Mucosa of gallbladder (tissue), 1 donor: ENCODE measurements at regions not wholly inside any gene's neighbourhood (a gene's known extent, or its start where the extent isn't known, plus 50 kb on each side); places are given as distances from the start of the nearest gene placed in this dataset.
"Not testable (repeated sequence)": the region's sequence is repeated elsewhere in the genome, so short reads cannot be mapped to it uniquely, and the experiment has no call there.

Experiments used
- DNase-seq: peaks from one replicate; pipeline ENCODE4 v3.0.0-alpha.2; 2020; ENCODE audit warnings: low spot score
- donor health status: DM: no; HTN: no; CAD: no.

DNA sequence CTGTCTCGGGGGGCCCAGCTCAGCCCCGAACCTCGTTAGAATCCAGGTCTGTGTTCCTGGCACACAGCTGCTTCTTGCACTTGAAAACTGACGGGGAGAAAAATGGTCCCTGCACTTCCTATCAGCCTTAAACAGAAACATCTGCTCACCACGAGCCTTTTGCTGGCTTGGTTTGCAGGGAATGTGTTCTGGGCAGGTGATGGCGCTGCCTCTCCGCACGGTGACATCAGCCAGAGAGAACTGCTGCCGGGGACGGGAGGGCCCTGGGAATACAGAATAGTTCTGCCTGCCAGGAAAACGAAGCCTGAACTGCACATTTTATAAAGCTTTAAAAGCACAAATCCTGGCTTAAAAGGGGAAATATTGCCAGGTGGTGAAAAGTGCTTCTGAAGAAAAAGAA is 622.5 kb downstream of the TYW1 start:
- DNase-seq, result peak; percentile 12

- DNase-seq, result no peak
Observed at GRCh38 chr7:67620216-67620933, 623.7 kb downstream of the TYW1 start.

- DNase-seq, result no peak
Observed at GRCh38 chr7:67621704-67622103, 625.1 kb downstream of the TYW1 start.

- peak; percentile 67 for DNase-seq
Observed at GRCh38 chr7:67625257-67625737, 628.7 kb downstream of the TYW1 start.

GRCh38 chr7:67631476-67631875 is 634.8 kb downstream of the TYW1 start:
- no peak for DNase-seq

GRCh38 chr7:67635271-67635670 is 638.6 kb downstream of the TYW1 start:
- DNase-seq, result no peak

DNA sequence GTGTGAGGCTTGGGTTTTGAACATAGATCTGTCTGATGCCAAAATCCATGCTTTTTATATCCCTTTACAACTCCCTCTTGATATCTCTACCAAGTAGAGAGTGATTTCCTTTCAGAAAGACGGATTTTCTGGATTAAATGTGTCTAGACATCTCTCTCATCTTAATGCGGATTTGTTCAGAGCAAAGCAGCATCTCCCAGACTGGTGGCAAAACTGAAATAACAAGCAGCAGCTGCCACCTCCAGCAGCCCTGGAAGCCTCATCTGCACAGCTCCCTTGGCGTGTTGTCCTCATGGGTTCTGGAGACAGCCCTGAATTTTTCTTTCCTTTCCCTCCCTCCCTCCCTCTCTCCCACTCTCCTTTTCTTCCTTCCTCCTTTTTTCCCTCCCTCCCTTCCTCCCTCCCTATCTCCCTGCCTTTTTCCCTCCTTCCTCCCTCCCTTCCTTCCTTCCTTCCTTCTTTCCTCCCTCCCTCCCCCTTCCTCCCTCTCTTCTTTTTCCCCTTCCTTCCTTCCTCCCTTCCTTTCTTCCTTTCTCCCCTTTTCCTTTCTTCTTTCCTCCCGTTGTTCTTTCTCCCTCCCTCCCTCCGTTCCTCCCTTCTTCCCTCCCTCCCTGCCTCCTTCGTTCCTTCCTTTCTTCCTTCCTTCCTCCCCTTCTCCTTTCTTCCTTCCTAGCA is 639.9 kb downstream of the TYW1 start:
- DNase-seq, result no peak

- no peak for DNase-seq
Observed at GRCh38 chr7:67637023-67637358, 640.4 kb downstream of the TYW1 start.

DNA sequence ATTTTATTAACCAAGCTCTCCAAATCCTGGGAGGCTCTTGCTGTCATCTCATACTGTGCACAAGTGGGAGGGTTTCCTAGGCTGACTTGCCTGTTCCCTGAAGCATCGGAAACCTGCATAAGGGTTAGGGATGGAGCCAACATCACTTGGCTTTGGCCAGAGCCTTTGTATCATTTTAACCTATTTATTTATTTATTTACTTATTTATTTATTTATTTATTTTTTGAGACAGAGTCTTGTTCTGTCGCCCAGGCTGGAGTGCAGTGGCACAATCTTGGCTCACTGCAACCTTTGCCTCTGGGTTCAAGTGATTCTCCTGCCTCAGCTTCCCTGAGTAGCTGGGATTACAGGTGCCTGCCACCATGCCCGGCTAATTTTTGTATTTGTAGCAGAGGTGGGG is 645.9 kb downstream of the TYW1 start:
- not testable (repeated sequence) for DNase-seq

DNA sequence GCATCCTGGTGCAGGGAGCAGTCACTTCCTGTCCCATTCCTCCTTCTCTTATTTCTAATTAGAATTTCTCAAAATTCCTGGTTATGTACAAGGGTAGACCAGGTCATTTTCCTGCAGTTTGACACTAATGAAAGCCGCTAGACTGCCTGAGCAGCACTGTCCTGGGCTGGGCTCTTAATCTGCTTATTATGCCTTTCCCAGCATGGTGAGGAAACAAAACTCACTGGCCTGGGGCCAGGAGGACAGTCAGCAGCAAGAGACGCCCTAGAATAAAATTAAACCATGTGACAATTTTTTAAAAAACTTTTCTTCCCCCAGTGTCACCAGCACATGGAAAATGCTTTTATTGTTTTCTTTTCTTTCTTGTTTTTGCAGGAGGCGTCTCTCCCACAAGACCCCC is 647.5 kb downstream of the TYW1 start:
- DNase-seq, result no peak

GRCh38 chr7:67652937-67653336 is 656.3 kb downstream of the TYW1 start:
- no peak for DNase-seq

DNA sequence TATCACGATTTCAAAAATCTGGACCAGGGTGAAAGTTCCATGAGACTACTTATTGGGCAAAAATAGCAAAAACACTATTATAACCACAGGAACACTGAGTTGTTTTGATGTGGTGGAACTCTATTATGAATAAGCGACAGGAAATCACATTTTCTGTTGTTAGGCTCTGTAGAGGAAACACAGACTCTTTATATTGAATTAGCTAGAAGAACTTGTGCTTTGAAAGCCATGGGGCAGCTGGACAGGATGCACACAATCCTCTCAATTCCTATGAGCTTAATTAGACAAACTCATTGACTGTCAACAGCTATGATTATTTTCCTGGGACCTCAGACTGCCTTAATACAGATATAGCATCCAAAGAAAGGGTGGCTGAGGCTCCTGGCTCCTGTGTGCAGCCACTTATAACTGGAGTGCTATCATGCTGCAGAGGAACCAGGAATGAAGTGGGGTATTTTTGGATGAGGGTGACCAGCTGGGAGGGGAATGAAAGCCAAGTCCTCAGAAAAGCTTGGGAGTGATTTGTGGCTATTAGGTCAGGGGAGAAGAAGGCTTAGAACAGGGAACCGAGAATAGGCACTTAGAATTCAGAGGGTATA is 657.3 kb downstream of the TYW1 start:
- DNase-seq, result no peak

DNA sequence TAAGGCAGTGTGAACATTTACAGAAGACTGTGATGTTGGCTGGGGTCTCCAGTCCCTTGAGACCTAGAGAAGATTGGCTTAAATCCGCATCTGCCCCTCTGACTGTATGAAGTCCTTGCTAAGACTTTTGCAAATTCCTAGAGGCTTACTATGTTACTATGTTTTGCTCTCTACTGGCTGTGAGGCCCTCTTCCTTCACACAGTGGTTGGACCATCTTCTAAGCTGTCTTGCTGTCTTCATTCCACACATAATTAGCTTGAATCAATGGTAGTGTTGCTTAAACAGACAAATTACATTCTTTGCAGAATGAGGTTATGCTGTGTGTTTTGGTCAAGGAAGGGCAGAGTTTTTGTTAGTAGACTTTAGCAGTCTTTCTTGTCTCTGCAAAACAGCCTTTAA is 658.0 kb downstream of the TYW1 start:
- no peak for DNase-seq

DNA sequence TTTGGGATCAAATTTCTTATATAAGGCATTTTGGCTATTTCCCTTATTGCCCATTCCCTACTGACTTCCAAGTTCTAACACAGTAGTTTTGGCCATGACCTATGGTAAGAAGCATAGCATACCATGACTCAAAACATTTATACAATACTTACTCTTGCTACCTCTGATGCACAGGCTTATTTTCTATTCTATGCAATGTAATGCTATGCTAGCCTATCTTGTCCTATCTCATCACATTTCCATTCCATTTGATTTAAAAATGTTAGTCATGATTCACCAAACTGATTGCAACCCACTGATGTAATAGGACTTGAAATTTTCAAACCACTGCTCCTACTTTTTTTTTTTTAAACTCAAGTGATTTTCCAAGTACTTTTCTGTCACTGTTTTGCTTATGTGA is 658.5 kb downstream of the TYW1 start:
- no peak for DNase-seq

DNA sequence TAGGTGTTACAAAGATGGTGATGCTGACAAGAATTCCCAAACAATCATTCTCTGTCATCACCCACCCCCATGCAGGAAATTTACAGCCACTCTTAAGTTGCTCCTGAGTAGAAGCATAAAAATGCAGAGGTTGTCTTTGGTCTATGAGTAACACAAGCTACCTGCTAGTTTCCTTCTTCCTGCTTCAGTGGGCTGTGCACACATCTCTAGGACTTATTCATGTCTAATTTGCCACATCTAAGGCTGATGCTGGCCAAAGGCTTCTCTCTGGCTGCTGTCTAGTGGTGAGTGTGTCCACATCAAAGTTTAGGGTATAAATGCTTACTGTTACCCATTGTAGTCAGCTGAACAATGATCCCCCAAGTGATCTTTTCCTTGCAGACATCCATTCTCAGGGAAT is 662.5 kb downstream of the TYW1 start:
- no peak for DNase-seq

DNA sequence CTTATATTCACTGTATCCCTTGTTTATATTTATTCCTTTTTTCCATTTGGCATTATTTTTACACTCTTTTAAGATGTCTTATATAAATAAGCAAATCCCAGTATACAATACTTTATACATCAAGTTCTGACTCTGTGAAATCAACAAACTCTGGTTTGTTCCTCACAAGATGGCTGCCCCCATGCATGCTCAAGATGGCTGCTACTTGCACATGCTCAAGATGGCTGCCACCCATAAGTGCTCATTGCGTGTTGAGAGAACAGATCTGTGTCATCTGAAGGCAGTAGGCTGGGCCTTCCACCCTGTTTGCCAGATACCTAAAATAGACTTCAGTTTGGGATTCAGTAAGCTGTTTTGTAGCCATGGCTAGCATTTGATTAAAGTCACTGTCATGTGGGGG is 666.2 kb downstream of the TYW1 start:
- DNase-seq, result no peak

- DNase-seq, result no peak
Observed at GRCh38 chr7:67663644-67664043, 667.0 kb downstream of the TYW1 start.

DNA sequence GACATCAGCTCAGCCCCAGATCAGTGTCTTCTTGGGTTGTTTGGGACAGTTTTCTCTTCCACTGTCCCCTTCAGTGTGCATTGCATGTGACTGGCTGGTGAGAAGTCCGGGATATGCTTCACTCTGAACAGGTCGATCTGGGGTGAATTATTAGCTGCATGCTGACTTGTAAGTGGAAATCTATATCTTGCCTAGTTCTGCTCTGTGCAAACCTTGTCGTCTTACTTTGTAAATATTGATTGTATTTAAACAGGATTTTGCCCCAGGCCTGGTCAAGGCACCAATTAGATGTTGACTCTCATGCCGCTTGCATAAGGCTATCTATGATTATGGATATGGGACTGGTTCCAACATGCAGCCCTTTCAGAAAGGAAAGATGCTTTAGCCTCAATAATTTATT is 669.7 kb downstream of the TYW1 start:
- peak; percentile 69 for DNase-seq

DNA sequence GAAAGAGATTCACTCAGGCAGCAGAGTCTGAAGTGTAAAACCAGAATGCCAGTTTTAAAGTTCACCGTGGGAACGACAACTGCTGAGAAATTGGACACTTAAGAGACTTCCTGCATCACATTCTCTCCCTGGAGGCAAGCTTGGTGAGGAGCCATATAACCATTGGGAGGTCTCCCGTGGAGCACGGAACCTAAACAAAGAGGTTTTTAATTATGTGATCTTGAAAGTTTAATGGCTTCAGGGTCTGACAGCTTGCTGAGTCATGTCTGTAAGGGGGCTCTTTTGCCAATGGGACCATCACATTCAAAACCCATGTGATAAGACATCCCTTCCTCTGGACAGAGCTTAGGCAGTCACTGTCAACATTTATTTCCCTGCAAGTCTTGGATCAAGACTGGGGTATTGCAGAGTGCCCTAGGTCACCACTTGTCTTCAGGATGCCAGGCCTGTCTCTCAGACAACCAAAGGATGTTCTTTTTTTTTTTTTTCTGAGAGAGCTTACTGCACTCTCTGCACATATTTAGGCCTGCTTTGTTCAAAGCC is 674.4 kb downstream of the TYW1 start:
- no peak for DNase-seq

DNA sequence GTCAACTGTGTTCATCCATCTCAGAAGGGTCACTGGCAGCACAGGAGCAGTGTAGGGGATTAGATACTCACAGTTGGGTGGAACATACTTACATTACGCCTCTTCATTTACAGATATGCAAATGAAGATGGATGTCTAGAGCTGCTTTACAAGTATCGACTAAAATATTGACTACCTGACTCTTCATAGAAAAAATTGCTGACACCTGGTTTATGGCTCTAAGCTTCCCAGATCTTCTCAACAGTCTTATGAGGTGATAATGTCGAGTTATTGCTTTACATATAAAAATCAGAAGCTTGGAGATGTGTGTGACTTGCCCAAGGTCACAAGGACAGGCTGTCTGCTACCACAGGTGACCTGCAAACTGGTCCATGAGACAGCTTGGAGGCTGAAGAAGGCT is 677.2 kb downstream of the TYW1 start:
- DNase-seq, result no peak

GRCh38 chr7:67674862-67675261 is 678.2 kb downstream of the TYW1 start:
- DNase-seq, result not testable (repeated sequence)

- DNase-seq, result peak; percentile 22
Observed at GRCh38 chr7:67675971-67676370, 679.3 kb downstream of the TYW1 start.

DNA sequence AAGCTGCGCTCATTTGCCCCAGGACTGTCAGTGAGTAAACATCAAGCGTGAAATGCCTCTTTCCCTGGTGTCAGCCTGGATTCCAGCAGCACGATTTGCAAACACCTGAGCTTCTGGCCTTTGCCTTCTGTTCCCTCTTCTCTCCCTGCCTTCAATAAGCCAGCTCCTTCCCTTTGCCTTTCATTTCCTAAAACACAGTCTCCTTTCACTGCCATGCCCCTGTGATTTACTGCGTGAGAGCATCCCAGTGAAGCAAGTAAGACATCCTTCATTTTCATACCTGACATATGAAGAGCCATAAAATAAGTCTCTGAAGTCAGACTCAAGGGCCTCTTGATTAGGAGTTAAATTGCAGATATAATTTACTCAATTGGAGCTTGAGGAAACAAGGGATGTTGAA is 681.8 kb downstream of the TYW1 start:
- no peak for DNase-seq
